IMR-90 (cell line): ENCODE measurements at regions not wholly inside any gene's neighbourhood (a gene's known extent, or its start where the extent isn't known, plus 50 kb on each side); places are given as distances from the start of the nearest gene placed in this dataset.
"Not testable (repeated sequence)": the region's sequence is repeated elsewhere in the genome, so short reads cannot be mapped to it uniquely, and the experiment has no call there.

Experiments used
- ATAC-seq: fragments of 200-7000 bp; cut with Tn5 transposase; 2 replicates; pipeline ENCODE4 v1.9.1; 2020; ENCODE audit warnings: low read depth, mild to moderate bottlenecking, moderate library complexity
- BruUV-seq: library from RNA; stranded (reverse); fragments of 400-500 nt; replicated peaks from 2 replicates; lab custom pipeline; 2021; lab: Mats Ljungman, UMichigan
- CTCF ChIA-PET: fragments of 300-600 bp; formaldehyde crosslinking; extraction: SDS; loops from one replicate; lab custom pipeline; 2021; ENCODE audit warnings: antibody characterized with exemption; lab: Yijun Ruan, JAX
- POLR2A ChIA-PET: fragments of 300-600 bp; sonication (Branson Sonifier 250); formaldehyde crosslinking; loops from one replicate; lab custom pipeline; 2022; ENCODE audit warnings: antibody characterized with exemption; ENCODE audit not compliant: unreplicated experiment; lab: Charles Lee
- DNase-seq: peaks from one replicate; pipeline ENCODE4 v3.0.0; 2013
- H2AFZ ChIP-seq: replicated peaks from 2 replicates; pipeline ENCODE3; 2013; ENCODE audit warnings: low read length, mild to moderate bottlenecking; ENCODE audit not compliant: poor library complexity
- H2AK5ac ChIP-seq: 2 replicates; pipeline ENCODE4 v1.6.1; 2013; ENCODE audit warnings: low read depth, low read length, inconsistent platforms
- H2AK9ac ChIP-seq: replicated peaks from 2 replicates; pipeline ENCODE3; 2013; ENCODE audit warnings: mild to moderate bottlenecking, low read depth, low read length, moderate library complexity; ENCODE audit not compliant: poor library complexity
- H2BK120ac ChIP-seq: 2 replicates; pipeline ENCODE4 v1.6.1; 2013; ENCODE audit warnings: low read depth, low read length, inconsistent platforms
- H2BK15ac ChIP-seq: 3 replicates; pipeline ENCODE4 v1.6.1; 2013; ENCODE audit warnings: low read depth, low read length, inconsistent platforms
- H2BK20ac ChIP-seq: 2 replicates; pipeline ENCODE4 v1.6.1; 2013; ENCODE audit warnings: low read depth, mild to moderate bottlenecking, inconsistent platforms, low read length, moderate library complexity
- H2BK5ac ChIP-seq: 2 replicates; pipeline ENCODE4 v1.6.1; 2013; ENCODE audit warnings: mild to moderate bottlenecking, low read depth, low read length, inconsistent platforms; ENCODE audit not compliant: poor library complexity, severe bottlenecking
- H3K14ac ChIP-seq: replicated peaks from 2 replicates; pipeline ENCODE4 v1.6.1; 2013; ENCODE audit warnings: low read depth, low read length, inconsistent platforms
- H3K18ac ChIP-seq: 2 replicates; pipeline ENCODE4 v1.6.1; 2013; ENCODE audit warnings: low read depth, low read length, control low read depth
- H3K23ac ChIP-seq: 2 replicates; pipeline ENCODE4 v1.6.1; 2013; ENCODE audit warnings: low read depth, low read length, inconsistent platforms
- H3K27ac ChIP-seq: 2 replicates; pipeline ENCODE4 v1.5.1; 2013; ENCODE audit warnings: mild to moderate bottlenecking, control low read depth, low read length; ENCODE audit not compliant: insufficient read depth
- H3K27me3 ChIP-seq: 2 replicates; pipeline ENCODE4 v1.6.1; 2013; ENCODE audit warnings: low read length; ENCODE audit not compliant: control insufficient read depth, insufficient read depth
- H3K36me3 ChIP-seq: 2 replicates; pipeline ENCODE4 v1.6.1; 2013; ENCODE audit warnings: low read length, mixed read lengths; ENCODE audit not compliant: control insufficient read depth, insufficient read depth
- H3K4ac ChIP-seq: 2 replicates; pipeline ENCODE4 v1.6.1; 2013; ENCODE audit warnings: low read depth, low read length, inconsistent platforms
- H3K4me1 ChIP-seq: 2 replicates; pipeline ENCODE4 v1.6.1; 2013; ENCODE audit warnings: low read length, mixed read lengths; ENCODE audit not compliant: control insufficient read depth, insufficient read depth
- H3K4me2 ChIP-seq: 2 replicates; pipeline ENCODE4 v1.6.1; 2013; ENCODE audit warnings: low read depth, mild to moderate bottlenecking, control low read depth, low read length, moderate library complexity
- H3K4me3 ChIP-seq: 2 replicates; pipeline ENCODE4 v1.5.1; 2013; ENCODE audit warnings: low read depth, mild to moderate bottlenecking, control low read depth, low read length, moderate library complexity; ENCODE audit not compliant: insufficient read depth
- H3K56ac ChIP-seq: 2 replicates; pipeline ENCODE4 v1.6.1; 2013; ENCODE audit warnings: low read length, inconsistent platforms; ENCODE audit not compliant: insufficient read depth; ENCODE audit errors: extremely low read depth
- H3K79me1 ChIP-seq, 2 experiments: 2 replicates each; pipeline ENCODE4 v1.6.1; 2013; ENCODE audit warnings: low read length in 2 of 2, inconsistent platforms in 1 of 2, low read depth in 1 of 2
- H3K9ac ChIP-seq: 2 replicates; pipeline ENCODE4 v1.6.1; 2013; ENCODE audit warnings: low read depth, low read length, control low read depth
- H3K9me1 ChIP-seq: 2 replicates; pipeline ENCODE4 v1.6.1; 2013; ENCODE audit warnings: low read length, inconsistent platforms; ENCODE audit not compliant: insufficient read depth
- H3K9me3 ChIP-seq: 2 replicates; pipeline ENCODE4 v1.6.1; 2013; ENCODE audit warnings: low read length; ENCODE audit not compliant: control insufficient read depth, insufficient read depth
- H4K20me1 ChIP-seq: 2 replicates; pipeline ENCODE4 v1.6.1; 2013; ENCODE audit warnings: low read length, inconsistent platforms; ENCODE audit not compliant: insufficient read depth
- H4K5ac ChIP-seq: 2 replicates; pipeline ENCODE4 v1.6.1; 2013; ENCODE audit warnings: mild to moderate bottlenecking, low read depth, low read length, control low read depth
- H4K8ac ChIP-seq, 2 experiments: 2 replicates each; pipeline ENCODE4 v1.6.1; 2013; ENCODE audit warnings: low read depth in 2 of 2, low read length in 2 of 2, control low read depth in 1 of 2, inconsistent platforms in 1 of 2
- H4K91ac ChIP-seq: 2 replicates; pipeline ENCODE4 v1.6.1; 2013; ENCODE audit warnings: low read depth, low read length, inconsistent platforms; ENCODE audit not compliant: insufficient read depth
- WGBS, 2 experiments: methylation state at CpG; one replicate each; pipeline versions ENCODE4 v1.1.5 to v1.1.7; 2013; ENCODE audit warnings: missing lambda C conversion rate in 2 of 2; ENCODE audit not compliant: insufficient read length in 1 of 2; ENCODE audit errors: extremely low coverage in 2 of 2; 5-methylcytosine and 5-hydroxymethylcytosine counted together
- dilution Hi-C: fragments of 300-500 bp; cut with HindIII; formaldehyde crosslinking; loops from one replicate; pipeline ENCODE4 v1.14.3; 2018; ENCODE audit warnings: low sequenced_read_pairs; ENCODE audit not compliant: unreplicated experiment
- in situ Hi-C: fragments of 300-500 bp; cut with MboI; formaldehyde crosslinking; loops from 3 replicates; pipeline ENCODE4 v1.14.3; 2019; ENCODE audit warnings: low sequenced_read_pairs, inconsistent platforms, mixed read lengths
- intact Hi-C: fragments of 100-400 bp; cut with micrococcal nuclease; formaldehyde crosslinking; loops from 2 replicates; pipeline ENCODE4 v1.10.0; 2022

GRCh38 chr4:36613142-36613541, 331.7 kb downstream of the DTHD1 start:
- H3K27ac ChIP-seq, H4K20me1 ChIP-seq, H3K9me1 ChIP-seq, CTCF ChIA-PET, H2AK5ac ChIP-seq, H3K9ac ChIP-seq, BruUV-seq, H2BK20ac ChIP-seq, H3K9me3 ChIP-seq, DNase-seq, H3K23ac ChIP-seq, H3K36me3 ChIP-seq, H3K14ac ChIP-seq, H3K4me1 ChIP-seq, H2AFZ ChIP-seq, H2BK5ac ChIP-seq, H3K4me3 ChIP-seq, ATAC-seq, POLR2A ChIA-PET, H3K18ac ChIP-seq, H4K91ac ChIP-seq, H2BK120ac ChIP-seq, H2BK15ac ChIP-seq, H4K5ac ChIP-seq, H2AK9ac ChIP-seq, H3K4ac ChIP-seq, H3K27me3 ChIP-seq, H3K56ac ChIP-seq, H3K4me2 ChIP-seq, dilution Hi-C loops, H4K8ac ChIP-seq, in situ Hi-C loops, H3K79me1 ChIP-seq: not testable (repeated sequence)
- intact Hi-C loops = loop anchor here (5.0 kb wide), 1 partner anchor 49 kb away; no protein-coding TSS in a partner anchor
- no CpG with 5 or more reads among the region's 2 CpGs for WGBS, 2 experiments
